ENCODE measurements at regions not wholly inside any gene's neighbourhood (a gene's known extent, or its start where the extent isn't known, plus 50 kb on each side); places are given as distances from the start of the nearest gene placed in this dataset.
A peak's percentile ranks its signal among the peaks of the same experiment; 100 is the strongest.
"Not testable (repeated sequence)": the region's sequence is repeated elsewhere in the genome, so short reads cannot be mapped to it uniquely, and the experiment has no call there.

DNA sequence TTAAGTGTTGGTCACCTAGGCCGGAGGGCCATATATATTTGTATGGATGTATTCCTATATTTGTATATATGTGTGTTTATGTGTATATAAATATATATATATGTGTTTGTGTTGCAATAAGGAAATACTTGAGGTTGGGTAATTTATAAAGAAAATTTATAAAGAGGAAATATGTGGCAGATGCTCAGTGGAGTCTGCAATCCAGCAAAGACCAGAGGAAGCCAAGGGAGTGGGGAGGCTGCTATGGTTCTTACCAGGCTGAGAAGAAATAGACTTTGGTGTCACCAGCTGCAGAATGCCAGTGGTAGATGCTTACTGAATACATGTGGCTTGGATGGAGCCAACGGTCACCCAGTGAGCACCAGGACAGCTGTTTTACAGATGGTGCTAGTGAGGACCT is 97.4 kb upstream of the ELOVL5 start:
- DNase-seq = no peak

DNA sequence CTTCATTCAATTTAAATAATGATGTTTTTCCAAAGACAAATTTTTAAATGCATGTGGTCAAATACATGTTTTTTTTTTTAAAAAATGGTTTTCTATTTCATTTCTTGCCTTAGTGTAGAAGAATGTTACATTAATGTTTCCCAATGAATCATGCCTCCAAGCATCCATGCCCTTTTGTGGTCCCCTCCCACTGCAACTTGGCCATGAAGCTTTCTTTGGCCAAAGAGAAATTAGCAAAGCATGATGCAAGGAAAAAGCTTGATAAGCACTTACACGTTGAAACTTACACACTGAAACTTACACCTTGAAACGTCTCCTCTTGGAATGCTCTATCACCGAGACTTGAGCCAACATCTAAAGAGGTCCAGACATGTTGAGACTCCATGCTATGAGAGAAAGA is 93.0 kb upstream of the ELOVL5 start:
- DNase-seq = no peak

DNA sequence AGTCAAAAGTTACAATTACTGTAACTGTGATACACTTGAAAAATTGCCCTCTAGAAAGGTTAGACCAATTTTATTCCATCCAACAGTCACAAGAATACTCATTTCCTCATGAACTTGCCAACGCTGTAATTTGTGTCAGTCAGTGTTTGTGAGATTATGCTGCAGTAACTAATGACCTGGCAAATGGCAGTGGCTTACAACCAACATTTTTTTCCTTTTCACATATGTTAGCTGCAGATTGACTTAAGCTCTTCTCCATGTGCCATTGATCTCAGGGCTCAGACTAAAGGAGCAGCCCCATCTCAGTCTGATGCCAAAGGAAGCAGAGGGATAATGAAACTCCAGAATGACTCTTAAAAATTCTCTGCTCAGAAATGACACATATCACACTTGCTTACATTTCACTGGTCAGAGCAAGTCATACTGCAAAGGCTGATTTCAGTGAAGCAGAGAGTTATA is 92.3 kb upstream of the ELOVL5 start:
- DNase-seq = peak; percentile 58

DNA sequence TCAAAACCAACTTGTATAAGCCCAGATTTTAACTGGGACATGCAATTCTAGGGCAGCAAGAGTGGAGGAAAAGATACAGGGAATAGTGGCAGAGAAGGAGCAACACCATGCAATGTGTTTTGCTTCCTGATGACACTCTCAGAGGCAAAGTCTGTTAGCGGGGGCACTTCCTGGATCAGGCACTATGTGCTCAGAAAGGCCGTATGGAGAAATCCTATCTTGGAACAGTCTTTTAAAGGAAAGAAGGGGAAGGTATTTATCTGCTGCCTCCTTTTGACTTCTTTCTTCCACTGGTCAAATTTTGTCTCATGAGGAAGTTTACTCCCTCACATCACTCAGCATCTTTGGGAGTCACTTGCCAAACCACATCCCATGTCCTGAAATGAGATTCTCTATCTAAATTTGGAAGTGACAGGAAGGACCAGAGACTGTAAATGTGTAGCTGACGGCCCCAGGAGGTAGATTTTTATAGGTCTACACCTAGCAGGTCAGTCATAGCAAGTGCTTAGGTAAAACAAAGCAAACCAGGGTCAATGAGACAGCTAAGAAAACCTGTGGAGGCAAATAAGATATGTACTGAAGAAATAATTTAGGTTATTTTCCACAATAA is 91.7 kb upstream of the ELOVL5 start:
- DNase-seq = no peak

DNA sequence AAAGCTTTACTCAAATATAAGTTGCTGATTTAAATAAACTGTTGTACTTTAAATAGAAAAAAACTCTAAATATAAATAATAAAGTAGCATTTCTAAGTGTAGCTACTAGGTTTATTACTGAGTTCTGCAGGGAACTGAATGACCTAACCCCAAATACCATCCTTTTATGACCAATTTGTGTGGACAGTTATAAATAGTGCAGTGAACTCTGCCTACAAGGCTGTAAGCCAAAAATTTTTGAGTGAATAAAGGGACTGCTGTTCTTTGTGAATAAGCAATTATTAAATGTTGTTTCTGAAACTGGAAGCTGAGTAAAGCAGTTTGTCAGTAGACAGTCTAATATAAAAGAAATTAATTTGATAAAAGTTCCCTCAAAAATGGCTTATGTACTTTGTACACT is 90.8 kb upstream of the ELOVL5 start:
- DNase-seq = no peak

DNA sequence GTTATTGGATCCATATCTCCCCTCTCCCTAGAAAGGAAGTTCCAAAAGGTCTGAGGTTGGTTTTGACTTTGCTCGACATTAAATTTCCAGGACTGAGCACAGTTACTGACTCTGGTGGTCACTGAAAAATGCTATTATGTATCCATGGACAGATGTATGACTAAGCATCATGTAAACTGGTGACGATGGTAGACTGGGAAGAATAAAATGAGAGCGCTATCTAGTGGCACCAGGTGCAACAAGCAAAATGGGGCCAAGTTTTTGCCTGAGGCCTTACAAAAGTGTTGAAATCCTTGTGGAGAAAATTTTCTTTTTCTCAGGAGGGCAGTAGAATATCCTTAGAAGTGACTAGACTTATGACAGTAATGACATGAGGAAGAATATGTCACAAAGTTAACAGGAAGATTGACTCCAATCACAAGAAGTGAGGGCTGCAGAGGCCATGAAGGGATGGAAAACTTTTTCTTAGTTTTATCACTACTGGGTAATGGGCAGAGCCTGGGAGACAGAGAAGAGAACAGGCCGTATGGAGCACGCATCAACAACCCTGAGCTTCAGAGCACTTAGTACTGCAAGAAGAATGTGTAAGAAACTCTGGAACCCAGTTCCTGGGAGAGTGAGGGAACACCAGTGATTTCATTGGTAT is 88.9 kb upstream of the ELOVL5 start:
- DNase-seq = no peak

DNA sequence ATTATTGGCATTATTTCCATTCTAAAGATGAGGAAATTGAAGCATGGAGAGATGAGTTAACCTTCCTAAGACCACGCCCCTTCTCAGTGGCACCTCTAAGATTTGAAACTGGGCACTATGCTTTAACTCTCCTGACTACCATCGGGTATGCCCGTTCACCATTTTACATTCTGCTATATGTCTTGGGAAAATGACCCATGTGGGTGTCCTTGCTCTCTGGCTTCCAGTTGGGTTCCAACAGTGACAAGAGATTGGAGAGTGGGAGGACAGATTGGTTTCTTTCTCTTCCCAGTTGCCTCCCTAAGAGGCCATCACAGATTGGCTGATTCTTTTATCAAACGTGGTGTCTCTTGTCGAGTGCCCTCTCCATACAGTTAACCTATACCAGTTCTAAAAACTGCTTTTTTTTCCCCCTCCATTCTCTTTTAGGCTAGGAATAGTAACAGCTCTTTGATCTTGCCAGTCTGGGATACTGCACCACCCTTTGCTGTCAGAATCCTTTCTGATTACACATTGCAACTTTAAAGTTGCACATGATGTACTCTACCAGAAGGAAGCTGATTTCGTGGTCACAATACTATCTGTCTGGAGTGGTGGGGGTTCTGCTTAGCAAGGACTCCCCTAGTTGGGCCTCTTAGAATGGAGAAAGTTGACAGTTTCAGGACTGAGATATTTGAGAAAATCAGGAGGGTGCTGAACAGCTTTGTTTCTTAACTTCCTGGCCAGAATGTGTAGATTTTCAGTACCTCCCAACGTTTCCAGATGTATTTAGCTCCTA is 88.0 kb upstream of the ELOVL5 start:
- no peak for DNase-seq

DNA sequence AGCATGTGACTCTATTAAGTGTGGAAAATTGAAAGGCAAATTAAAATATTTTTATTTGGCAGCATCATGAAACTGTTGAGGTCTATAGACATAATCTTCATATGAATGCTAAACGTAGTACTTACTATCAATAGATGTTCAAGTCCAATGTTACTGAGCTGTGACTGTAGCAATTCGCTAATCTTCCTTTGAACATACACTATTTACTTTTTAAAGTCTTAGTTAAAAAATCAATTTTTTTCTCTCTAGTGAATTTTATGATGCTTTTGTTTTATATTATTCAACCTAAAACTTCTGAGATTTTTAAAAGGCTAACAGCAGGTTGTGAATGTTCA is 85.2 kb upstream of the ELOVL5 start:
- DNase-seq = no peak

DNA sequence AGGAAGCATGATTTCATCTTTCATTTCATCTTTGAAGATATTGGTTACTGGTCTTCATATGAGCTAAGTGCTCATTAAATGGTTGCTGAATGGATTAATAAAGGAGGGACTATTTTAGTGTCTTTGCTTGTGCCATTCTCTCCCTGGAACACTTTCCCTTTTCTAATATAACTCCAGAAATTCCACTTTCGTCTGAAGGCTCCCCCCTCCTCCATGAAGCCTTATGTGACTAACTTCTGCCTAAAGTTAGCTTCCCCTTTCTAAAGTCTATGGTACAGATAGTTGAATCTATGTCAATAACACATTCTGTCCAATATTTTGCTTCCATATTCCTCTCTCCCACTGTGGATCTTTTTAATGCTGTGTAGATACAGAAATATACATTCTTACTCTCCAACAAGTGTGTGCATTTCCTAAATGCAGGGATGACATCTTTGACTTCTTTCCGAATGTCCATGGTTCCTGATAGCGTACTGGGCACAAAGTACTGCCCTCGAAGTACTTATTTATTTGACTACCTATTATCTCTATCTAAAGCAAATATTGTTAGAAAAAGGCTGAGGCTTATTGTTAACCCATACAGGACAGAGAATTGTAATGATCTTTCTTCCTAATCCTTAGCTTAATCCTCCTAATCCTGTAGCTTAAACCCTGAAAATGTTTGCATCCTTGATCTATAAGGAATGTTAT is 84.7 kb upstream of the ELOVL5 start:
- DNase-seq = no peak

DNA sequence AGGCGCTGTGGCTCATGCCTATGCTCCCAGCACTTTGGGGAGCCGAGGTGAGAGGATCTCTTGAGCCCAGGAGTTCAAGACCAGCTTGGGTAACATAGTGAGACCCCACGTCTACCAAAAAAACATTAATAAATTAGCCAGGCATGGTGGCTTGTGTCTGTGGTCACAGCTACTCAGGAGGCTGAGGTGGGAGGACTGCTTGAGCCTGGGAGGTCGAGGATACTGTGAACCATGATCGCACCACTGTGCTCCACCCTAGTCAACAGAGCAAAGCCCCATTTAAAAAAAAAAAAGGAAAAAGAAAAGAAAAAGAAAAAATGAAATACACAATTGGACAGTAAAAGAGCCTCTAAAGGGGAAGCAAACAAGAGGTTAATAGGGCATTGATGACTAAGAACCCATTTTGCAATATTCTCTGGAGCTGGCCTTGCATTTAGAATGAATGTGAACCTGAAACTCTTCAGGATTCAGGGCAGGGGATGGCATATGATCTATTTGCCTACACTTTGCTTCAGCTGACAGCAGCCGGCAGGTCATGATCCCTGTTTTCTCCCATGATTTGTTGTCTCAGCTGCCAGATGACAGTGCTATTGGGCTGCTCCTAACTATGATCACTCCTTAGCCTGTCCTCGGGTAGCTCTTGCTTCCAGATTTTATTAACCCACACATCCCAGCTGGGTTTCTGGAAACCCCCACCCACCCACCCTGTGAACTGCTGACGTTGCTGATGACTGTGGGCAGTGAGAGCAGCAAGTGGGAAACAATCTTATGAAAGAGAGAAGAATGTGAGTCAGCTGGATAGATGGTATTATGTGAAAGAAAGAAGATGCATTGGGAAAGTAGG is 83.8 kb upstream of the ELOVL5 start:
- DNase-seq = no peak

DNA sequence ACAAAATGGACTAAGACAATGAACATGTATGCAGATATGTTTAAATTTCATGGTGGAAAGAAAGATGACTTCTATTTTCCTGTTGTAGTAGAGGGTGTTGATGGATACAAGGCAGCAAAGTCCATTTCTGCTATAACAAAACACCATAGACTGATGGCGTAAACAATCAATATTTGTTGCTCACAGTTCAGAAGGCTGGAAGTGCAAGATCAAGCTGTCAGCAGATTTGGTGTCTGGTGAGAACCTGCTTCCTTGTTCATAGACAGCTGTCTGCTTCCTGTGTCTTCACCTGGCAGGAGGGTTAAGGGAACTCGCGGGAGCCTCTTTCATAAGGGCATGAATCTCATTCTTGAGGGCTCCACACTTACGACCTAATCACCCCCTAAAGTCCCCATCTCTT is 83.0 kb upstream of the ELOVL5 start:
- DNase-seq = no peak

DNA sequence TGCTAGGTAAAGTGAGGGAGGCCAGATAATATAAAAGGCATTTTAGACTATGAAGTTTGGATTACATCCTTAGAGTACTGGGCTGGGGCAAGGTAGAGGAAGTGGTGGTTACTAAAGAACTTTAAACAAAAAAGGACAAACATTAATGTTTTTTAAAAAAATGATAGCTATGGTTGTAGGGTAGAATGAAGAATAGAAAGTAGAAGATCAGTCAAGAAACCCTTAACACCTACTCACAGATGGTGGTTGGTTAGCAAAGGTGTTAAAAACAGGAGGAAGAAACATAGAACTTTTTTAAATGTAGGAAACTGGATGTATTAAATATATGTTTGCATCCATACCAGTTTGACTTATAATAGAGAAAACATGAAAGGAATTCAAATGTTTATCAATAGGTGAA is 80.7 kb upstream of the ELOVL5 start:
- no peak for DNase-seq

DNA sequence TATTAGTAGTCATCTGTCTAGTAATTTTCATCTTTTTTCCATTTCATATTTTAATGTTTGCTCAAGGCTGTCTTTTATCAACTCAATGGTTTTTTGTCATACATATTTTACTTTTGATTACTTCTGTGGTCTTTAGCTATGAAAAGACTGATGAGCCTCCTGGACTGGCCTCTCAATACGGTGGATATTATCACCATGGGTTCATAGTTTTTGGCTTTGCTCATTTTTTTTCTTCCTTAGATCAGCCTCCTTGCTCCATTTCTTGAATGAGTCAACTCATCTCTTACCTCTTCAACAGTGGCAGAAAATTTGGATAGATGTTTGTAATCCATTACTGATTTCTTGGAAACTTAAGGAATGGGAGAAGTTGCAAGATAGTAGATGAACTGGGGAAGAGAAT is 80.1 kb upstream of the ELOVL5 start:
- DNase-seq = no peak

DNA sequence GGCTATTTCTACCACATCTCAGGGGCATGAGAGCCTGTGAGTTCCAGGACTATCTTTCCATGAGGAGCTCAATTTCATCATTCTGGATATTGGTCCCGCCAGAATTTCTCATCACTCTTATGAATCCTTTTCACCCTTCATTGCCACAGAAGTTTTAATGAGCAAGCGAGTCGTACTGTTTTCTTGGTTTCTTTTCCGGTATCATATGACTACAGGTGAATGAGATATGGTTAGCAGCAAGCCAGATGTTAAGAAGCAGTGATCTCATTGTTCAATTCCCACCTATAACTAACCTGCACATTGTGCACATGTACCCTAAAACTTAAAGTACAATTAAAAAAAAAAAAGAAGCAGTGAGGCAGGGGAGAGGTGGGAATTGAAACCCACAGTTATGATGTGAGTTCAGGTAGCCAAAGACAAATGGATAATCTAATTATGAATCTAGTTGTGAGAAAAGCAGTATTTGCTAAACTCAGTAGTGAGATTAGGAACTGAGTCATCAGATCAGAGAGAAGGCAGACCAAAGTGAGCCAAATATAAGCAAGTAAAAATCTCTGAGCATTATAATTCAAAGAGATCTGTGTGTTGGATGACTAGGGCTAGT is 78.0 kb upstream of the ELOVL5 start:
- DNase-seq = no peak

DNA sequence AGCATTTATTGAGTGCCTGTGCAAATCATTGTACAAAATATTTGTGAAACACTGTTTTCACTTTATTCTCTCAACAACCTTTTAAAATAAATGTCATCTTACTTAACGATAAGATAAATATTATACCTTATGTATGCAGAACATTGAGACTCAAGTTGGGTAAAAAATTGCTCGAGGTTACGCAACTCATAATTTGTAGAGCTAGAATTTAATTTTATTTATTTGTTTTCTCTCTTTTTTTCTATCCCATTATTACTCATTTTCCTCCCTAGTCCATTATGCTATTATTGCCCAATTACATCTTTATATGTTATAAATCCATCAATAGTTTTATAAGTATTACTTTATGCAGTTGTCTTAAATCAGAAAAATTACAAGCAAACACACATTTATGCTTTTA is 77.4 kb upstream of the ELOVL5 start:
- no peak for DNase-seq

DNA sequence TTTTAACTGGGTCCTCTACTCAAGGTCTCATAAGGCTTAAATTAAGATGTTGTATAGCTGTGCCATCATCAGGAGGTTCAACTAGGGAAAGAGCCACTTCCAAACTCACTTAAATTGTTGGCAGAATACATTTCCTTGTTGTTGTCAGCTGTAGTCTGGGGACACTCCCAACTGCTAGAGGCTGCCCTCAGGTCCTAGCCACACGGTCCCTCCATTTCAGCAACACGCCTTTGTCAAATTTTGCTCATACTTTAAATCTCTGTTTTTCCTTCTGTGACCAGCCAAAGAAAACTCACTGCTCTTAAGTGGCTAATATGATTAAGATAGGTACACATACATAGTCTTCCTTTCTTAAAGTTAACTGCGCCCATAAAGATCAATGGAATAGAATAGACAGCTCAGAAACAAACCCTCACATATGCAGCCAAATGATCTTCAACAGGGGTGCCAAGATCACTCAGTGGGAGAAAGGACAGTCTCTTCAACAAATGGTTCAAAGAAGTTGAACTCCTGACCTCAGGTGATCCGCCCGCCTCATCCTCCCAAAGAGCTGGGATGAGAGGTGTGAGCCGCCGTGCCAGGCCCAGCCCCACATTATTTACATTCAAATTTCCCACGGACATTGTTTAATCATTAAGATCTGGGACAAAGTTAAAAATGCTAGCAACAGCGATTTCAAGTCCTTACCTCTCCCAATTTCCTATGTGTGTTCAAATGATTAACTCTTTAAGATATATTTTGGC is 76.4 kb upstream of the ELOVL5 start:
- DNase-seq = no peak

DNA sequence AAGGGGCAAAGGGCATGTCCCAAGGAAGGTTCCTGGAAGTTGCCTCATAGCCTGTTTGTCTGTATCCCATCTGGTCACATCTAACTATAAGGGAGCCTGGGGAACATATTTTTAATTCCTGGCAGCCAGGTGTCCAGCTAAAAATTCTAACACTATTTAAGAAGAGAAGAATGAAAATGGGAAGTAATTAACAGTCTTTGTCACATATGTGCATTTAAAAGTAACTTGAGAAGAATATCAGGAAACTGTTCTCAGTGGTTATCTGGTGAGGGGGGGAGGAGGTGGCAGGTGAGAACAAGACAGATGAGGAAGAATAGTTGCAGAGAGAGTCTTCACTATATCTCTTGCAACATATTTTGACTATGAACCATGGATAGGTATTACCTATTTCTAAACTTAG is 75.5 kb upstream of the ELOVL5 start:
- DNase-seq = no peak

DNA sequence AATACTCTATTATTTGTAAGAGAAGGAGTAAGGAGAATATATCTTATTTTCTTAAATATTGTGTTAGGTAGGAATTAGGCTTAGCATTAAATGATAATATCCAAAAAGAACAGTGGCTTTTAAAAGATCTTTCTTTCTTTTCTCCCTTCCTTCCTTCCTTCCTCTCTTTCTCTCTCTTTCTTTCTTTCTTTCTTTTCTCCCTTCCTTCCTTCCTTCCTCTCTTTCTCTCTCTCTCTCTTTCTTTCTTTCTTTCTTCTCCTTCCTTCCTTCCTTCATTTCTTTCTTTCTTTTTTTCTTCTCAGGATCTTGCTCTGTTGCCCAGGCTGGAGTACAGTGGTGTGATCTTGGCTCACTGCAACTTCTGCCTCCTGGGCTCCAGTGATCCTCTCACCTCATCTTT is 74.8 kb upstream of the ELOVL5 start:
- not testable (repeated sequence) for DNase-seq

DNA sequence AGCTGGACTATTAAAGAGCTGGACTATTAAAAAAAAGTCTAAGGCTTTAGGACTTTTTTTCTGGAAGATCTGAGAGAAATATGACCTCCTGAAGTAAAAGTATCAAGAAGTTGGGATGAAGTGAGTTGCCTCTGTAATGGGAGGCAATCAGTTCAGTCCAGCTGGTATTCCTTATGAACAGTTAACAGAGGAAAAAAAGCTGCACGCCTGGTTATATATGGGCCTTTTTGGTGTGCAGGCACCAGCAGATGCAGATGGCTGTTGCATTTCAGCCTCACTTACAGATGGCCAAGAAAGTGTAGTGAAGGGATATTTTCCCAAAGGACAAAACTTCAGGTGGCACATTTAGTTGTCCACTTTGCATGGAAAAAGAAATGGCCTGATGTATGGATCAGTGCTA is 70.3 kb upstream of the ELOVL5 start:
- no peak for DNase-seq

DNA sequence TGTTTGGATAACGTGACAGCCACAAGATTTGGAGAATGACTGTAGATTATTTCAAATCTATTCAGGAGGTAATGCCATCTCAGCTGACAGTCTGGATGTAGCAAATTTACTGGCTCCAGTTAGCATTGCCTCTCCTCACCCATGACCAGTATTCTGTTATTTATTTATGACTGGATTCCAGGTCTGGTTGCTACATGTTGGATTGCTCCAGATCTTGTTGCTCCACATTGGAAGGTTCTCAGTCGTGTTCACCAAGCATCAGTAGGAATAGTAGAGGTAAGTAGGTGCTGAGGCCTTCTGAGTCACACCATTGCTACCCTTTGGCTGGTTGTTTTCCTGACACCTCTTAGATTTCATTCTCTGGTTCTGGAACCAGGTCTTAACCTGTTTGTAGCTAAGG is 69.5 kb upstream of the ELOVL5 start:
- DNase-seq = no peak

DNA sequence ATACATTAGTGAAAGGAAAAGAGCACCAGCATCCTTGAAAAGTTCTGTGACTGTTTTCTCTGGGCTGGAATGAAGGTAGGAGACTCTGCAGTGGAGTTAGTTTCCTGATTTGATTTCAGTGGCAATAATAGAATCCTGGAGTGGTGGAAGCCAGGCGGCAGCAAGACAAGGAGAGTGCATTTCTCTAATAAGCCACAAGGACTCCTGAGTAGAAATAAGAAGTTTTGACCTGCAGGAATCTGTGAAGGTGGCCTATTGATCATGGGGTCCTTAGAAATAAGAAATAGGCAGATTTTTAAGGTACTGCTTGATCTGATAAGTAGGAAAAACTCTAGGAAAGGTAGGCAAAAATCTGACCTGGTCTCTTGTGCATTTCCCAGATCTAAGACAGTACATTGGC is 68.4 kb upstream of the ELOVL5 start:
- no peak for DNase-seq

DNA sequence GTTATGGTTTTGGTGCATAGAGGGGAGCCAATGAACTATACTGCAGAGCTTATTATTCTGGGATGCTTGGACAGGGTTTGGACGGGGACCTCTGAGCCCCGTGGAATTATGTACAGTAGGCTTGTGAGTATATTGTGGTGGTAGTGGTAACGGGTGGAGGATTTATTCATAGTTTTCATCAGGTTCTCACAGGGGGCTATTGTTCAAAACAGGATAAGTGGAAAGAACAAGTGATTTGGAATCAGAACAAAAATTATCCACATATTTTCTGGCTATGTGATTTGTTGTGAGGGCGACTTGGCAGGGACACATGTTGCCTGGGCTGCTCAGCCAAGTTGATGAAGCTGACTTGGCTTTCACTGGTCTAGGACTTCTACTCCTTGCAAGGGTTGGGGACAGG is 64.6 kb upstream of the ELOVL5 start:
- no peak for DNase-seq
